ENCODE measurements at regions not wholly inside any gene's neighbourhood (a gene's known extent, or its start where the extent isn't known, plus 50 kb on each side); places are given as distances from the start of the nearest gene placed in this dataset.

DNA sequence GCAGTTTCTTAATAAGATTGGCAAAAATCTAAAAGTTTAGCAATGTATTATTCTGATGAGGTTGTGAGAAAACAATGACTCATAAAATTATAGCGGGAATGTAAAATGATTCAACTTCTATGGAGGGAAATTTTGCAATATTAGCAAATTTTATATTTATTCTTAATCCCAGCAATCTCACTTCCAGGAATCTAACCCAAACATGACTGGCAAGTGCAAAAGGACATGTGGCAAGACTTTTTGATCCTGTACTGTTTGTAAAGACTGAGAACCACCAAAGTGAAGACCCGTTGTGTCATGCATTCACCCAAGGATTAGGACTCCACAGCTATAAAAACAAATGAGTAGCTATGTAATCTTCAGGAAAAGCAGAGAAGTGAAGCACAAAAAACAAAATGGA, 234.8 kb upstream of the KYNU start:
- Histone ChIP-seq H2BK15ac (ENCODE audit: low read length) (no peak overlapping the region), H3K56ac (replicated peaks; ENCODE audit: insufficient read length, low read depth, low read length) (no peak overlapping the region), H4K20me1 (replicated peaks in 1 of 2; ENCODE audit: control insufficient read depth in 1 of 2, insufficient read depth in 2 of 2, low read length in 2 of 2) (no peaks in the 10 kb centered on the region), H3K36me3 (ENCODE audit: control insufficient read depth in 2 of 4, insufficient read depth in 4 of 4, low read length in 3 of 4) (no peaks in the 10 kb centered on the region), H3K14ac (ENCODE audit: insufficient read length) (no peak overlapping the region), H3K79me1 (ENCODE audit: low read depth, low read length) (no peaks in the 10 kb centered on the region), H2BK12ac (ENCODE audit: low read depth, low read length) (no peak overlapping the region), H3K9me3 (ENCODE audit: insufficient read depth in 2 of 2, low read depth in 1 of 2, low read length in 1 of 2) (no peaks in the 10 kb centered on the region), H3K18ac (ENCODE audit: extremely low read depth, low read length) (no peak overlapping the region), H3K23ac (ENCODE audit: insufficient read length) (no peak overlapping the region), H3K9ac (replicated peaks in 1 of 4; ENCODE audit: extremely low read depth in 1 of 4, low read depth in 3 of 4, low read length in 3 of 4) (no peak overlapping the region), H2AK5ac (ENCODE audit: low read depth, low read length) (no peak overlapping the region), H3K27ac (ENCODE audit: low read depth, low read length) (no peak overlapping the region), H3K4ac (replicated peaks; ENCODE audit: insufficient read length, low read depth, low read length) (no peak overlapping the region), H3K23me2 (ENCODE audit: low read depth, low read length) (no peaks in the 10 kb centered on the region), H3K4me3 (ENCODE audit: extremely low read depth in 1 of 4, insufficient read depth in 2 of 4, low read depth in 3 of 4, low read length in 4 of 4) (no peak overlapping the region), H2BK5ac (ENCODE audit: low read depth, low read length) (no peak overlapping the region), H2AFZ (ENCODE audit: low read length) (no peak overlapping the region), H3K4me1 (replicated peaks in 1 of 4; ENCODE audit: control insufficient read depth in 3 of 4, insufficient read depth in 4 of 4, low read length in 3 of 4) (no peaks in the 10 kb centered on the region), H2BK20ac (ENCODE audit: low read length) (no peak overlapping the region), H4K91ac (replicated peaks; ENCODE audit: insufficient read length, low read length) (no peak overlapping the region), H2BK120ac (replicated peaks; ENCODE audit: low read depth, low read length) (no peak overlapping the region), H3K4me2 (ENCODE audit: insufficient read depth in 1 of 2, low read depth in 2 of 2, low read length in 2 of 2) (no peak overlapping the region), H3K27me3 (replicated peaks in 1 of 4; ENCODE audit: control insufficient read depth in 3 of 4, extremely low read depth in 1 of 4, insufficient read depth in 3 of 4, low read length in 3 of 4) (no peaks in the 10 kb centered on the region), H3K79me2 (ENCODE audit: control insufficient read depth in 1 of 2, insufficient read depth in 2 of 2, low read length in 2 of 2) (no peaks in the 10 kb centered on the region), H4K5ac (ENCODE audit: insufficient read length, low read depth, low read length) (no peak overlapping the region), H4K8ac (ENCODE audit: extremely low read depth, insufficient read depth, low read length) (no peak overlapping the region)
- TF ChIP-seq ZNF274 (IDR thresholded peaks at IDR 0.05; ENCODE audit: borderline replicate concordance, extremely low read depth, low read length) (no peak), HDAC6 (IDR thresholded peaks at IDR 0.05; ENCODE audit: low read depth, low read length) (no peak), CREB1 (IDR thresholded peaks at IDR 0.05) (no peak), RFX5 (IDR thresholded peaks at IDR 0.05; ENCODE audit: borderline replicate concordance, low read depth, low read length) (no peak), SIRT6 (IDR thresholded peaks at IDR 0.05; ENCODE audit: low read length) (no peak), POU5F1 (IDR thresholded peaks at IDR 0.05; ENCODE audit: low read depth, low read length) (no peak), KDM1A (IDR thresholded peaks at IDR 0.05; ENCODE audit: borderline replicate concordance, low read length) (no peak)
- TF ChIP-seq, protein P1, sequence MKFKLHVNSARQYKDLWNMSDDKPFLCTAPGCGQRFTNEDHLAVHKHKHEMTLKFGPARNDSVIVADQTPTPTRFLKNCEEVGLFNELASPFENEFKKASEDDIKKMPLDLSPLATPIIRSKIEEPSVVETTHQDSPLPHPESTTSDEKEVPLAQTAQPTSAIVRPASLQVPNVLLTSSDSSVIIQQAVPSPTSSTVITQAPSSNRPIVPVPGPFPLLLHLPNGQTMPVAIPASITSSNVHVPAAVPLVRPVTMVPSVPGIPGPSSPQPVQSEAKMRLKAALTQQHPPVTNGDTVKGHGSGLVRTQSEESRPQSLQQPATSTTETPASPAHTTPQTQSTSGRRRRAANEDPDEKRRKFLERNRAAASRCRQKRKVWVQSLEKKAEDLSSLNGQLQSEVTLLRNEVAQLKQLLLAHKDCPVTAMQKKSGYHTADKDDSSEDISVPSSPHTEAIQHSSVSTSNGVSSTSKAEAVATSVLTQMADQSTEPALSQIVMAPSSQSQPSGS (IDR thresholded peaks at IDR 0.05; ENCODE audit: low read length): no peak
- POLR2A ChIA-PET (ENCODE audit: partially characterized antibody): no interaction called here
- WGBS, 2 experiments (ENCODE audit: extremely low coverage in 1 of 2, insufficient coverage in 1 of 2, insufficient read length in 1 of 2, insufficient replicate concordance in 2 of 2, low coverage in 1 of 2, low lambda C conversion rate in 2 of 2, missing lambda C conversion rate in 1 of 2): 98% methylated on average over 2 of the region's 2 CpGs; no CpG with 5 or more reads in 1 of the 2 experiments
- FAIRE-seq (no peak), DNase-seq (ENCODE audit: low read depth in 1 of 2, low spot score in 2 of 2) (no peak)
- CTCF ChIA-PET (ENCODE audit: partially characterized antibody): interaction anchor here (0.9 kb wide), 1 partner anchor 14 kb away, joined by 4 read pairs; no protein-coding TSS in a partner anchor

All from H1 (cell line).